ENCODE measurements at regions not wholly inside any gene's neighbourhood (a gene's known extent, or its start where the extent isn't known, plus 50 kb on each side); places are given as distances from the start of the nearest gene placed in this dataset.
A peak's percentile ranks its signal among the peaks of the same experiment; 100 is the strongest.

DNA sequence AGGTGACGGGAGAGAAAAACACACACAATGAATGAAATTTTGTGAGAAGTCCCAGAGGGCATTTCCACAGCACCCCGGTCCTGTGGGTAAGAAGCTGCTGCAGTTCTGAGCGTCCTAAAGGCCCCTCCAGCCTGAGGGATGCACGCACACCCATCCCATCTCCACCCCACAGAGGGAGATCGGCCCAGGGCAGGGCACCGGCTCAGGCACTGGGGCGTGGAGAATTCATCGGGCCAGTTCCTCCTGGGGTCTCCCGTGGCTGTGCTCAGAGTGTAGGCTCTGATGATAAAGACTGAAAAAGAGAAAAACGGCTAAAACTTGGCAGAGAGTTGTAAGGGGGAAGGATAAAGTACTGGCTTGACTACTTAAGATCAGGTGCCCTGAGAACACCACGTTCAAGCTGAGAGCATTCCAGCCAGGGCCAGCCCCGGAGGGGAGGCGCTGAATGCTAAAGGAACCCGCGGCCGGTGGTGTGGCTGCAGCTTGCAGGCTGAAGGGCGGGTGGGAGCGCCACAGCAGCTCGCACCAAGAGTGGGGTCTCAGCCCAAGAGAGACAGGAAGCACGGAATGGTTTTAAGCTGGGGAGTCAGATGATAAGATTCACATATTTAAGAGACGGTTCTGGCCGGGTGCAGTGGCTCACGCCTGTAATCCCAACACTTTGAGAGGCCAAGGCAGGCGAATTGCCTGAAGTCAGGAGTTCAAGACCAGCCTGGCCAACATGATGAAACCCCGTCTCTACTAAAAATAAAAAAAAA lies 121.9 kb upstream of the SPACA7 start:
- 77% methylated on average over 16 of the region's 25 CpGs for WGBS (ENCODE audit: insufficient coverage)
- H3K27me3 ChIP-seq (ENCODE audit: control insufficient read depth in 2 of 2, insufficient read depth in 2 of 2, low read length in 2 of 2), result no peaks in the 10 kb centered on the region
- H3K9me3 ChIP-seq (replicated peaks in 1 of 2; ENCODE audit: control insufficient read depth in 1 of 2, insufficient read depth in 1 of 2, low read length in 2 of 2), result peaks cover 0 to 3% of the 10 kb centered on the region in 2 donors
- H3K9me3 Mint-ChIP-seq, result peaks cover 0 to 4% (median 2%) of the 10 kb centered on the region in 7 donors
- no peaks in the 10 kb centered on the region for H3K36me3 Mint-ChIP-seq
- H3K27ac Mint-ChIP-seq, result peak overlapping the region in 1 of 7 donors; percentile 55
- no peaks in the 10 kb centered on the region for H3K4me1 ChIP-seq (ENCODE audit: control insufficient read depth in 1 of 2, insufficient read depth in 2 of 2, low read length in 2 of 2)
- DNase-seq, result no peak
- peaks cover 0 to 2% (median 2%) of the 10 kb centered on the region in 3 donors for H3K27me3 Mint-ChIP-seq (ENCODE audit: low read depth in 3 of 3)
- no peaks in the 10 kb centered on the region for H3K4me1 Mint-ChIP-seq
- H3K9ac ChIP-seq (ENCODE audit: insufficient read depth, low read length, poor library complexity, severe bottlenecking), result no peak overlapping the region
- no peak overlapping the region for H3K4me2 ChIP-seq (replicated peaks; ENCODE audit: extremely low read depth, low read length, poor library complexity, severe bottlenecking)
- no peak overlapping the region for H3K4me3 Mint-ChIP-seq
- intact Hi-C loops (cut with micrococcal nuclease), result no loop called here
- no peak overlapping the region for H3K4me3 ChIP-seq (replicated peaks in 1 of 3; ENCODE audit: low read depth in 2 of 3, low read length in 3 of 3)
- no peaks in the 10 kb centered on the region for H3K79me2 ChIP-seq (ENCODE audit: insufficient read depth, low read length)
- H3K27ac ChIP-seq (ENCODE audit: low read depth in 1 of 2, low read length in 2 of 2), result no peak overlapping the region
- H2AFZ ChIP-seq (ENCODE audit: insufficient read depth, low read depth, low read length, poor library complexity, severe bottlenecking), result no peak overlapping the region
- TF ChIP-seq, protein P1, sequence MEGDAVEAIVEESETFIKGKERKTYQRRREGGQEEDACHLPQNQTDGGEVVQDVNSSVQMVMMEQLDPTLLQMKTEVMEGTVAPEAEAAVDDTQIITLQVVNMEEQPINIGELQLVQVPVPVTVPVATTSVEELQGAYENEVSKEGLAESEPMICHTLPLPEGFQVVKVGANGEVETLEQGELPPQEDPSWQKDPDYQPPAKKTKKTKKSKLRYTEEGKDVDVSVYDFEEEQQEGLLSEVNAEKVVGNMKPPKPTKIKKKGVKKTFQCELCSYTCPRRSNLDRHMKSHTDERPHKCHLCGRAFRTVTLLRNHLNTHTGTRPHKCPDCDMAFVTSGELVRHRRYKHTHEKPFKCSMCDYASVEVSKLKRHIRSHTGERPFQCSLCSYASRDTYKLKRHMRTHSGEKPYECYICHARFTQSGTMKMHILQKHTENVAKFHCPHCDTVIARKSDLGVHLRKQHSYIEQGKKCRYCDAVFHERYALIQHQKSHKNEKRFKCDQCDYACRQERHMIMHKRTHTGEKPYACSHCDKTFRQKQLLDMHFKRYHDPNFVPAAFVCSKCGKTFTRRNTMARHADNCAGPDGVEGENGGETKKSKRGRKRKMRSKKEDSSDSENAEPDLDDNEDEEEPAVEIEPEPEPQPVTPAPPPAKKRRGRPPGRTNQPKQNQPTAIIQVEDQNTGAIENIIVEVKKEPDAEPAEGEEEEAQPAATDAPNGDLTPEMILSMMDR (IDR thresholded peaks at IDR 0.05), result no peak
- H3K36me3 ChIP-seq (replicated peaks in 1 of 2; ENCODE audit: control insufficient read depth in 1 of 2, insufficient read depth in 2 of 2, low read length in 2 of 2), result no peaks in the 10 kb centered on the region
- H4K20me1 ChIP-seq (ENCODE audit: insufficient read depth, low read length), result no peaks in the 10 kb centered on the region

DNA sequence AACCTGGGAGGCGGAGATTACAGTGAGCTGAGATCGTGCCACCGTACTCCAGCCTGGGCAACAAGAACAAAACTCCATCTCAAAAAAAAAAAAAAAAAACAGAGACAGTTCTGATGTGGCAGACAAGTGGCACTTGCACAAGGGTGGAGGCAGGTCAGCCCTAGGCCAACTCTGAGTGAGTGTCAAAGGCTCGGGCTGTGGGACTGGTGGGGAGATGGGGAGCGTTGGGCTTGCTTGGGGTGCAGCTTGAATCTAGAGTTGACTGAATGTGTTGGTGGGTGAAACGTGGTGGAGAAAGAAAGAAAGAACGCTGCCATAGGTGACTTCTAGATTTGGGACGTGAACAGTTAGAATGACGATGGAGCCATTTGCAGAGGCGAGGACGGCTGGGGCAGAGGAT lies 121.3 kb upstream of the SPACA7 start:
- H3K9me3 Mint-ChIP-seq, result peaks cover 0 to 4% (median 2%) of the 10 kb centered on the region in 7 donors
- H3K36me3 ChIP-seq (replicated peaks in 1 of 2; ENCODE audit: control insufficient read depth in 1 of 2, insufficient read depth in 2 of 2, low read length in 2 of 2), result no peaks in the 10 kb centered on the region
- H3K4me2 ChIP-seq (replicated peaks; ENCODE audit: extremely low read depth, low read length, poor library complexity, severe bottlenecking), result no peak overlapping the region
- H3K27me3 ChIP-seq (ENCODE audit: control insufficient read depth in 2 of 2, insufficient read depth in 2 of 2, low read length in 2 of 2), result no peaks in the 10 kb centered on the region
- TF ChIP-seq, protein P1 (IDR thresholded peaks at IDR 0.05), result no peak
- no peak overlapping the region for H3K9ac ChIP-seq (ENCODE audit: insufficient read depth, low read length, poor library complexity, severe bottlenecking)
- no peak overlapping the region for H3K4me3 ChIP-seq (replicated peaks in 1 of 3; ENCODE audit: low read depth in 2 of 3, low read length in 3 of 3)
- no peak overlapping the region for H3K27ac ChIP-seq (ENCODE audit: low read depth in 1 of 2, low read length in 2 of 2)
- DNase-seq, result no peak
- intact Hi-C loops (cut with micrococcal nuclease), result no loop called here
- H3K27me3 Mint-ChIP-seq (ENCODE audit: low read depth in 3 of 3), result peaks cover 0 to 2% (median 2%) of the 10 kb centered on the region in 3 donors
- no peaks in the 10 kb centered on the region for H3K4me1 ChIP-seq (ENCODE audit: control insufficient read depth in 1 of 2, insufficient read depth in 2 of 2, low read length in 2 of 2)
- H2AFZ ChIP-seq (ENCODE audit: insufficient read depth, low read depth, low read length, poor library complexity, severe bottlenecking), result no peak overlapping the region
- H3K4me1 Mint-ChIP-seq, result no peaks in the 10 kb centered on the region
- H3K27ac Mint-ChIP-seq, result no peak overlapping the region
- H3K79me2 ChIP-seq (ENCODE audit: insufficient read depth, low read length), result no peaks in the 10 kb centered on the region
- 91% methylated on average over 9 of the region's 11 CpGs for WGBS (ENCODE audit: insufficient coverage)
- H4K20me1 ChIP-seq (ENCODE audit: insufficient read depth, low read length), result no peaks in the 10 kb centered on the region
- peaks cover 0 to 4% of the 10 kb centered on the region in 2 donors for H3K9me3 ChIP-seq (replicated peaks in 1 of 2; ENCODE audit: control insufficient read depth in 1 of 2, insufficient read depth in 1 of 2, low read length in 2 of 2)
- H3K4me3 Mint-ChIP-seq, result no peak overlapping the region
- no peaks in the 10 kb centered on the region for H3K36me3 Mint-ChIP-seq
